T47D (cell line): ENCODE measurements at regions not wholly inside any gene's neighbourhood (a gene's known extent, or its start where the extent isn't known, plus 50 kb on each side); places are given as distances from the start of the nearest gene placed in this dataset.

Experiments
- DNase-seq, 2 experiments: peaks; one replicate each; pipeline versions ENCODE4 v3.0.0 to v3.0.0-alpha.2; 2011 to 2012; ENCODE audit warnings: low read depth in 1 of 2, low spot score in 1 of 2
- JUND ChIP-seq: IDR thresholded peaks from 2 replicates; pipeline ENCODE4 v1.6.1; 2012; ENCODE audit warnings: low read depth
- in situ Hi-C: cut with HindIII; loops from 2 replicates; pipeline ENCODE4 v1.10.0; 2016; ENCODE audit warnings: low sequenced_read_pairs, low pct_unique_long_range_greater_than_20kb

GRCh38 chr4:38562751-38563198 lies 101.2 kb upstream of the KLF3 start:
- DNase-seq: no peak
- in situ Hi-C loops: no loop called here

GRCh38 chr4:38563707-38564495 lies 100.1 kb upstream of the KLF3 start:
- TF ChIP-seq JUND: no peak
- no peak for DNase-seq
- in situ Hi-C loops: no loop called here

More at GRCh38 chr4:38562751-38563198, 101.2 kb upstream of the KLF3 start:
- no peak for TF ChIP-seq JUND

- TF ChIP-seq JUND: peak; percentile 74; the same call in 1 of the 2 replicates
- in situ Hi-C loops: no loop called here
- DNase-seq: peak; percentile 39 to 91
Observed at GRCh38 chr4:38565271-38566199, 98.5 kb upstream of the KLF3 start.

- no peak for TF ChIP-seq JUND
- in situ Hi-C loops: no loop called here
- DNase-seq: no peak
Observed at GRCh38 chr4:38566806-38567398, 97.1 kb upstream of the KLF3 start.

GRCh38 chr4:38567457-38567856 lies 96.5 kb upstream of the KLF3 start:
- DNase-seq: no peak
- in situ Hi-C loops: no loop called here
- no peak for TF ChIP-seq JUND

GRCh38 chr4:38568768-38569167 lies 95.2 kb upstream of the KLF3 start:
- TF ChIP-seq JUND: no peak
- in situ Hi-C loops: no loop called here
- no peak for DNase-seq

- DNase-seq: no peak
- TF ChIP-seq JUND: no peak
- in situ Hi-C loops: no loop called here
Observed at GRCh38 chr4:38570647-38571276, 93.2 kb upstream of the KLF3 start.

GRCh38 chr4:38572793-38573192 lies 91.2 kb upstream of the KLF3 start:
- in situ Hi-C loops: no loop called here
- DNase-seq: no peak
- TF ChIP-seq JUND: no peak

GRCh38 chr4:38574559-38575333 lies 89.3 kb upstream of the KLF3 start:
- peak in 1 of 2 experiments; percentile 22 for DNase-seq
- in situ Hi-C loops: no loop called here
- TF ChIP-seq JUND: no peak

- no peak for TF ChIP-seq JUND
- in situ Hi-C loops: no loop called here
- no peak for DNase-seq
Observed at GRCh38 chr4:38576767-38577166, 87.2 kb upstream of the KLF3 start.

- in situ Hi-C loops: no loop called here
- no peak for DNase-seq
- no peak for TF ChIP-seq JUND
Observed at GRCh38 chr4:38577462-38577861, 86.5 kb upstream of the KLF3 start.
